OCI-LY3 (cell line): ENCODE measurements at regions not wholly inside any gene's neighbourhood (a gene's known extent, or its start where the extent isn't known, plus 50 kb on each side); places are given as distances from the start of the nearest gene placed in this dataset.

Experiments
- H2AFZ ChIP-seq: fragments of 200-600, 300-600 bp; shearing (Covaris generic); 2 replicates; pipeline ENCODE4 v1.6.0; 2014; ENCODE audit warnings: antibody characterized with exemption, low read depth, low read length
- H3K27ac ChIP-seq: fragments of 200-600, 300-600 bp; sonication (generic); 2 replicates; pipeline ENCODE4 v1.5.1; 2014; ENCODE audit warnings: mild to moderate bottlenecking, low read length, moderate library complexity, mixed read lengths
- H3K27me3 ChIP-seq: fragments of 200-600, 300-600 bp; sonication (generic); 2 replicates; pipeline ENCODE4 v1.6.1; 2014; ENCODE audit warnings: low read depth, low read length, mixed read lengths
- H3K36me3 ChIP-seq: fragments of 200-600, 300-600 bp; sonication (generic); replicated peaks from 2 replicates; pipeline ENCODE3; 2014; ENCODE audit warnings: low read depth, low read length, mixed read lengths
- H3K4me1 ChIP-seq: fragments of 300-600, 200-600 bp; sonication (generic); 2 replicates; pipeline ENCODE4 v1.6.1; 2014; ENCODE audit warnings: low read length, mixed read lengths
- H3K4me2 ChIP-seq: fragments of 200-600, 300-600 bp; sonication (generic); 2 replicates; pipeline ENCODE4 v1.6.1; 2014; ENCODE audit warnings: low read length, mixed read lengths
- H3K4me3 ChIP-seq: fragments of 300-600, 200-600 bp; sonication (generic); 2 replicates; pipeline ENCODE4 v1.5.1; 2014; ENCODE audit warnings: antibody characterized with exemption, mild to moderate bottlenecking, low read length, moderate library complexity
- H3K79me2 ChIP-seq: fragments of 300-600, 200-600 bp; shearing (Covaris generic); 2 replicates; pipeline ENCODE4 v1.6.1; 2014; ENCODE audit warnings: mild to moderate bottlenecking, low read length, mixed read lengths
- H3K9ac ChIP-seq: fragments of 300-600, 200-600 bp; shearing (Covaris generic); 2 replicates; pipeline ENCODE4 v1.6.0; 2014; ENCODE audit warnings: mild to moderate bottlenecking, low read length, moderate library complexity
- H3K9me3 ChIP-seq: fragments of 200-600, 300-600 bp; shearing (Covaris generic); 2 replicates; pipeline ENCODE4 v1.6.1; 2014; ENCODE audit warnings: low read length, mixed read lengths; ENCODE audit not compliant: insufficient read depth
- H4K20me1 ChIP-seq: fragments of 200-600, 300-600 bp; sonication (generic); 2 replicates; pipeline ENCODE4 v1.6.1; 2016; ENCODE audit warnings: low read length, mixed read lengths; ENCODE audit not compliant: insufficient read depth
- EZH2phosphoT487 ChIP-seq: fragments of 200-600 bp; shearing (Covaris generic); IDR thresholded peaks from 2 replicates; pipeline ENCODE4 v1.6.1; 2018; ENCODE audit warnings: antibody characterized with exemption, mixed run types, low read depth
- TF ChIP-seq, protein P1 (sequence below): fragments of 200-600, 300-600 bp; sonication (generic); IDR thresholded peaks from 2 replicates; pipeline ENCODE4 v1.5.1; 2014; ENCODE audit warnings: antibody characterized with exemption, low read length, low read depth

DNA sequence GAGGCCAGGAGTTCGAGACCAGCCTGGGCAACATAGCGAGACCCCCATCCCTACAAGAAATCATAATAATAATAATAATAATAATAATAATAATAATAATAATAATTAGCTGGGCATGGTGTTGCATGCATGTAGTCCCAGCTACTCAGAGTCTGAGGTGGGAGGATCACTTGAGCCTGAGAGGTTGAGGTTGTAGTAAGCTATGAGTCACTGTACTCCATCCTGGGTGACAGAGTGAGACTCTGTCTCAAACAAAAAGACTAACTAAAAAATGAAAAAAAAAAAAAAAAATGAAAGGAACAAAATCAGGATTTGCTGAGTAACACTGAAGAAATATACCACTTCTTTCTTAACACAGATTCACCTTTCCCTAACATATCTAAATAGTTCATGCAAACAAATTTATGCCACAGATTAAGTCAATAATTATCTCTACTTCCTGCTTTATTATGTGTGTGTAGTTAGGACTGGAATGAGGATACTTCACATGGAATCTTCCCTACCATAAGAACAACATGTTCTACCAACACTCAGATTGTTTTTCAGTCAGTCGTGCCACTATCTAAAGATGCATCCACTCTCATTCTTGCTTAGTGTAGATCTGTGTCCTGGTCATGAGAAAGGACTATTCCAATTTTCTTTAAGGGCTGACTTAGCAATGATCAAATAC is 928.7 kb downstream of the SLC4A3 start:
- Histone ChIP-seq H3K27me3 (no peaks in the 10 kb centered on the region), H3K9ac (no peak overlapping the region), H3K27ac (no peak overlapping the region), H3K4me3 (no peak overlapping the region), H3K36me3 (no peaks in the 10 kb centered on the region), H2AFZ (no peak overlapping the region), H4K20me1 (no peaks in the 10 kb centered on the region), H3K79me2 (no peaks in the 10 kb centered on the region), H3K4me1 (no peaks in the 10 kb centered on the region), H3K9me3 (no peaks in the 10 kb centered on the region), H3K4me2 (no peak overlapping the region)
- TF ChIP-seq, protein P1, sequence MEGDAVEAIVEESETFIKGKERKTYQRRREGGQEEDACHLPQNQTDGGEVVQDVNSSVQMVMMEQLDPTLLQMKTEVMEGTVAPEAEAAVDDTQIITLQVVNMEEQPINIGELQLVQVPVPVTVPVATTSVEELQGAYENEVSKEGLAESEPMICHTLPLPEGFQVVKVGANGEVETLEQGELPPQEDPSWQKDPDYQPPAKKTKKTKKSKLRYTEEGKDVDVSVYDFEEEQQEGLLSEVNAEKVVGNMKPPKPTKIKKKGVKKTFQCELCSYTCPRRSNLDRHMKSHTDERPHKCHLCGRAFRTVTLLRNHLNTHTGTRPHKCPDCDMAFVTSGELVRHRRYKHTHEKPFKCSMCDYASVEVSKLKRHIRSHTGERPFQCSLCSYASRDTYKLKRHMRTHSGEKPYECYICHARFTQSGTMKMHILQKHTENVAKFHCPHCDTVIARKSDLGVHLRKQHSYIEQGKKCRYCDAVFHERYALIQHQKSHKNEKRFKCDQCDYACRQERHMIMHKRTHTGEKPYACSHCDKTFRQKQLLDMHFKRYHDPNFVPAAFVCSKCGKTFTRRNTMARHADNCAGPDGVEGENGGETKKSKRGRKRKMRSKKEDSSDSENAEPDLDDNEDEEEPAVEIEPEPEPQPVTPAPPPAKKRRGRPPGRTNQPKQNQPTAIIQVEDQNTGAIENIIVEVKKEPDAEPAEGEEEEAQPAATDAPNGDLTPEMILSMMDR: no peak
- TF ChIP-seq EZH2phosphoT487: no peak

DNA sequence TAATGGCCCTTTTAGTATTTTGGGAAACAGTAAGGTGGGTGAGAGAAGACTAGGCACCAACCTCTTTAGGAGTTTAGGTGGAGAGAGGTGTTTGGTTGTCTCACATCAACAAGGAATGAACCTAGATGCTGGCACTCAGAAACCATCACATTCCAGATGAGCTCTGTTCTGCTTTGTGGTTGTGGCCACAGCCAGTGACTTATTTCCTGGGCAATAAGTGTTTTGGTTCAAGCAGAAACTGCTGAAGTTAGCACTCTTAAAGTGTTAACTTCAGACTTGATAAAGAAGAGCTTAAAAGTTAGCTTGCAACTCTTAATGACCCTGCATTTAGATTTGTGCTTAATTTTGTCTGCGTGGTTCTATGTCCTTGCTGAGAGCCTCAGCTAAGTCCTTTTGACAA is 929.2 kb downstream of the SLC4A3 start:
- Histone ChIP-seq H3K4me3 (no peak overlapping the region), H4K20me1 (no peaks in the 10 kb centered on the region), H2AFZ (no peak overlapping the region), H3K9me3 (no peaks in the 10 kb centered on the region), H3K79me2 (no peaks in the 10 kb centered on the region), H3K4me1 (no peaks in the 10 kb centered on the region), H3K36me3 (no peaks in the 10 kb centered on the region), H3K27ac (no peak overlapping the region), H3K27me3 (no peaks in the 10 kb centered on the region), H3K9ac (no peak overlapping the region), H3K4me2 (no peak overlapping the region)
- no peak for TF ChIP-seq EZH2phosphoT487
- TF ChIP-seq, protein P1: no peak

DNA sequence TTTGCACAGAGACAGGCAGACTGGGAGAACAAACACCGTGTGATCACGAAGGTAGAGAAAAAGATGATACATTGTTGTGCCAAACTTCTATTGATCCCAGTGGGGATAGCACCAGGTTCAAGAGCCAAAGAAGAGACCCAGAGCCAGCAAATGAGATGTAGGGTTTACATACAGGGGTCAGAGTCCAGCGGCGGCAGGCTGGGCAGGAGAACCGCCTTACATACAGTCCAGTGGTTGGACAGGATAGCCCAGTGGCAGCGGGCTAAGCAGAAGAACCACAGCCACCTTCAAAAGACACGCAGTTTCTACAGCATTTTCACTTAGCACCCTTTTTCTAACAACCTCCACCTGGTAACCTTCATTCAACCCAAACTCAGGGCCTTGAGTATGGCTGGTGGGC is 932.8 kb downstream of the SLC4A3 start:
- H3K4me2 ChIP-seq: no peak overlapping the region
- H3K27ac ChIP-seq: no peak overlapping the region
- no peak overlapping the region for H2AFZ ChIP-seq
- no peaks in the 10 kb centered on the region for H3K36me3 ChIP-seq
- H3K9ac ChIP-seq: no peak overlapping the region
- H3K9me3 ChIP-seq: no peaks in the 10 kb centered on the region
- no peaks in the 10 kb centered on the region for H4K20me1 ChIP-seq
- H3K4me1 ChIP-seq: no peaks in the 10 kb centered on the region
- H3K4me3 ChIP-seq: no peak overlapping the region
- no peaks in the 10 kb centered on the region for H3K79me2 ChIP-seq
- H3K27me3 ChIP-seq: no peaks in the 10 kb centered on the region
- TF ChIP-seq, protein P1: no peak
- TF ChIP-seq EZH2phosphoT487: no peak

DNA sequence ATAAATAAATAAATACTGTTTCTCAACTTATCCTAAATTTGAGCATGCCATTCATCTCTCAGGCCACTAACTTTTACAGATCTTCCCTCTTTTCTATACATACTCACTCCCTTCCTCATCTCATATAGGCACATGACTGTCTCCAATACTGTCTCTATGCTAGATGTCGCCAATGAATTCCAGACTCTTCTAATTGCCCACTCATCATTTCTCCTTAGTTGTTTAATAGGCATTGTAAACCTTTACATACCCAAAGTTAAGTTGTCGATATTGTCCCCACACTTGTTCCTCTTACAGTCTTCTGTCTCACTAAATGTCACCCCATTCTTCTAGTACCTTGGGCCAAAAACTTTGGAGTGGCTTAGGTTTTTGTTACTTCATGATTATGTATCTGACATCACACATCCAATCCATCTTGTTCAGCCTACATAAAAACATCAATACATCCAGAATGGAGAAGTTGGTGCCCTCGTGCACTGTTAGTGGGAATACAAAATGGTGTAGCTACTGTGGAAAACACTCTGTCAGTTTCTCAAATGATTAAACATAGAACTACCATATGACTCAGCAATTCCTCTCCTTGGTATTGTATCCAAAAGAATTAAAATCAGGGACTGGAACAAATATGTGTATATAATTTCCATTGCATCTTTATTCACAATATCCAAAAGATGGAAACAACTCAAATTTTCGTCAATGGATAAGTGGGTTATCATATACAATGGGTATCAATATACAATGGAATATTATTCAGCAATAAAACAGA is 935.1 kb downstream of the SLC4A3 start:
- Histone ChIP-seq H3K36me3 (no peaks in the 10 kb centered on the region), H3K9me3 (no peaks in the 10 kb centered on the region), H3K4me3 (no peak overlapping the region), H3K4me2 (no peak overlapping the region), H3K9ac (no peak overlapping the region), H2AFZ (no peak overlapping the region), H4K20me1 (no peaks in the 10 kb centered on the region), H3K4me1 (no peaks in the 10 kb centered on the region), H3K27me3 (no peaks in the 10 kb centered on the region), H3K27ac (no peak overlapping the region), H3K79me2 (no peaks in the 10 kb centered on the region)
- TF ChIP-seq, protein P1: no peak
